Mucosa of descending colon (tissue), 3 donors: ENCODE measurements at regions not wholly inside any gene's neighbourhood (a gene's known extent, or its start where the extent isn't known, plus 50 kb on each side); places are given as distances from the start of the nearest gene placed in this dataset.
A peak's percentile ranks its signal among the peaks of the same experiment; 100 is the strongest.

ENCODE experiments used
- ATAC-seq: fragments of 200-7000 bp; cut with Tn5 transposase; one replicate; pipeline ENCODE4 v1.9.1; 2020; ENCODE audit warnings: mild to moderate bottlenecking, moderate library complexity
- DNase-seq, 3 donors: peaks; one replicate each; pipeline ENCODE4 v3.0.0-alpha.2; 2020
- H3K36me3 ChIP-seq: fragments of 200-600 bp; one replicate; pipeline ENCODE4 v1.8.0; 2021; ENCODE audit warnings: low read depth, mild to moderate bottlenecking
- H3K4me1 ChIP-seq: fragments of 200-600 bp; one replicate; pipeline ENCODE4 v1.8.0; 2021; ENCODE audit warnings: low read depth, mild to moderate bottlenecking
- H3K4me3 ChIP-seq: fragments of 200-600 bp; one replicate; pipeline ENCODE4 v1.8.0; 2021; ENCODE audit warnings: mild to moderate bottlenecking
- H3K9me3 ChIP-seq: fragments of 200-600 bp; one replicate; pipeline ENCODE4 v1.8.0; 2021; ENCODE audit warnings: mild to moderate bottlenecking
- intact Hi-C, 2 donors: fragments of 100-400 bp; cut with DNase I in 1 of 2; cut with micrococcal nuclease in 1 of 2; formaldehyde crosslinking; loops; one replicate each; pipeline versions ENCODE4 v1.11.0 to v1.11.1; 2022; cut with DNase I, micrococcal nuclease
- TF ChIP-seq, protein P1 (sequence below): fragments of 200-600 bp; IDR thresholded peaks from one replicate; pipeline ENCODE4 v1.8.0; 2022; ENCODE audit warnings: antibody characterized with exemption, mild to moderate bottlenecking
- donor health status: DM: no; HTN: no; CAD: no; lungs with moderate emphysema.
- donor health status: DM: no; HTN: no; CAD: no.
- donor health status: DM: no; HTN: yes; CAD: no.

DNA sequence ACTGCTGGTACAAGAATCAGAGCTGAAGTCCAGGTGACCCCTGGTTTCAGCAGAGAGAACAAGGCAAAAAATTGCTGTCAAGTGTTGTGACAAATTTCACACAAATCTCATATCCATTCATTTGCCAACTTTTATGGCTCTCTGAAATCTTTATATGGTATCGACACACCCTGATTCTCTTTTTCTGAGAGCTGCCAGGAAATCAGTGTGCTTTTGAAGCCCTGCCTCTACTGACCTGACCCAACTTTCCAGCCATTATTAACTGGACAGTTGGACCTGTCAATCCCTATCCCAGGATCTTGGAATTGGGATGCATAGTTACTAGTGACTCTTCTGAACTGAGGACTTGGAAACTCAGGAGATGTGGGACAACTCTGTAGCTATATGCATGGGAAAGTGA, 288.2 kb upstream of the GADL1 start:
- Histone ChIP-seq H3K4me1 (peaks cover 31% of the 10 kb centered on the region), H3K9me3 (no peaks in the 10 kb centered on the region), H3K4me3 (no peak overlapping the region), H3K36me3 (no peaks in the 10 kb centered on the region)
- intact Hi-C loops: no loop called here
- ATAC-seq (peak; percentile 72), DNase-seq (no peak)
- TF ChIP-seq, protein P1, sequence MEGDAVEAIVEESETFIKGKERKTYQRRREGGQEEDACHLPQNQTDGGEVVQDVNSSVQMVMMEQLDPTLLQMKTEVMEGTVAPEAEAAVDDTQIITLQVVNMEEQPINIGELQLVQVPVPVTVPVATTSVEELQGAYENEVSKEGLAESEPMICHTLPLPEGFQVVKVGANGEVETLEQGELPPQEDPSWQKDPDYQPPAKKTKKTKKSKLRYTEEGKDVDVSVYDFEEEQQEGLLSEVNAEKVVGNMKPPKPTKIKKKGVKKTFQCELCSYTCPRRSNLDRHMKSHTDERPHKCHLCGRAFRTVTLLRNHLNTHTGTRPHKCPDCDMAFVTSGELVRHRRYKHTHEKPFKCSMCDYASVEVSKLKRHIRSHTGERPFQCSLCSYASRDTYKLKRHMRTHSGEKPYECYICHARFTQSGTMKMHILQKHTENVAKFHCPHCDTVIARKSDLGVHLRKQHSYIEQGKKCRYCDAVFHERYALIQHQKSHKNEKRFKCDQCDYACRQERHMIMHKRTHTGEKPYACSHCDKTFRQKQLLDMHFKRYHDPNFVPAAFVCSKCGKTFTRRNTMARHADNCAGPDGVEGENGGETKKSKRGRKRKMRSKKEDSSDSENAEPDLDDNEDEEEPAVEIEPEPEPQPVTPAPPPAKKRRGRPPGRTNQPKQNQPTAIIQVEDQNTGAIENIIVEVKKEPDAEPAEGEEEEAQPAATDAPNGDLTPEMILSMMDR: no peak

- Histone ChIP-seq H3K4me3 (no peak overlapping the region), H3K9me3 (no peaks in the 10 kb centered on the region), H3K4me1 (peaks cover 31% of the 10 kb centered on the region), H3K36me3 (no peaks in the 10 kb centered on the region)
- no peak for DNase-seq
- TF ChIP-seq, protein P1: no peak
- ATAC-seq: peak; percentile 43
- intact Hi-C loops: no loop called here
Observed at GRCh38 chr3:31184261-31185061, 290.0 kb upstream of the GADL1 start.

DNA sequence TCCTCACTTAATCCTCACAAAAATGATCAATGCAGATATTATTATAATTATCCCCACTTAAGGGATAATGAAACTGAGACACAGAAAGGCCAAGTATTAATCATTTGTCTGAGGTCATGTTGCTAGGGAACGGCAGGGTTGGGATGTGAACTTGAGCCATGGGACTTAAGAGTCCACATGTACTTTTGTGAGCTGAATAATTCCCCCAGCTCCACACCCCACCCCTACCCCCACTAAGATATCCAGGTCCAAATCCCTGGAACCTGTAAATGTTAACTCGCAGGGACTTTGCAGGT, 290.5 kb upstream of the GADL1 start:
- DNase-seq (no peak), ATAC-seq (no peak)
- Histone ChIP-seq H3K4me3 (no peak overlapping the region), H3K4me1 (peaks cover 25% of the 10 kb centered on the region), H3K36me3 (no peaks in the 10 kb centered on the region), H3K9me3 (no peaks in the 10 kb centered on the region)
- intact Hi-C loops: no loop called here
- TF ChIP-seq, protein P1: no peak

- Histone ChIP-seq H3K4me1 (peaks cover 19% of the 10 kb centered on the region), H3K9me3 (no peaks in the 10 kb centered on the region), H3K4me3 (no peak overlapping the region), H3K36me3 (no peaks in the 10 kb centered on the region)
- TF ChIP-seq, protein P1: no peak
- intact Hi-C loops: no loop called here
- DNase-seq (no peak), ATAC-seq (no peak)
Observed at GRCh38 chr3:31186041-31186440, 291.6 kb upstream of the GADL1 start.

DNA sequence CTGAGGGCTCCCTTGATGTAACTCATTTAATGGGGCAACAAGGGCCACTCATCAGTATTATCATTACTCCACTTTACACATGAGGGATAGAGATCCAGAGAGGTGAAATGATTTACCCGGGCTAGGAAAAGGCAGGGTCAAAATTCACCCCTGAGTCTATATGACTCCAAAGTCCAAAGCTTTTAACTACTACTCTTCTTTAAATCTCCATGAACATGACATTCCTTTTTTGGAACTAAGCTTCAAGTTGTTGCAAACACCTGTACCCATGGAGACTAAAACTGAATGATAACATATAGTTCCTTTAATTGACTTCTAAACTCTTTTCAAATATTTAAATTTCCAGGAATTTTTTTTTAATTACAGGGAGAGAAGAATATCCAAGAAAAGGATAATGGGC, 292.9 kb upstream of the GADL1 start:
- H3K36me3 ChIP-seq: no peaks in the 10 kb centered on the region
- TF ChIP-seq, protein P1: no peak
- H3K9me3 ChIP-seq: no peaks in the 10 kb centered on the region
- intact Hi-C loops: no loop called here
- no peak for DNase-seq
- H3K4me3 ChIP-seq: no peak overlapping the region
- ATAC-seq: peak; percentile 85
- peaks cover 15% of the 10 kb centered on the region for H3K4me1 ChIP-seq

- no peaks in the 10 kb centered on the region for H3K36me3 ChIP-seq
- H3K4me1 ChIP-seq: peaks cover 13% of the 10 kb centered on the region
- no peak overlapping the region for H3K4me3 ChIP-seq
- TF ChIP-seq, protein P1: no peak
- no peak for ATAC-seq
- no peak for DNase-seq
- intact Hi-C loops: no loop called here
- no peaks in the 10 kb centered on the region for H3K9me3 ChIP-seq
Observed at GRCh38 chr3:31188112-31188511, 293.7 kb upstream of the GADL1 start.
